Bronchial epithelial cell (primary cell): ENCODE measurements at regions not wholly inside any gene's neighbourhood (a gene's known extent, or its start where the extent isn't known, plus 50 kb on each side); places are given as distances from the start of the nearest gene placed in this dataset.

Experiments
- DNase-seq: peaks from one replicate; pipeline ENCODE4 v3.0.0-alpha.2; 2010; ENCODE audit warnings: low read depth
- FAIRE-seq: peaks from 2 replicates; lab custom pipeline; 2011; peaks lifted over from hg19 to GRCh38; lab: Jason Lieb, UNC
- H3K27me3 ChIP-seq: 2 replicates; pipeline ENCODE4 v1.5.1; 2011; ENCODE audit warnings: low read length; ENCODE audit not compliant: control insufficient read depth, insufficient read depth
- H3K36me3 ChIP-seq: 2 replicates; pipeline ENCODE4 v1.5.1; 2011; ENCODE audit warnings: low read length; ENCODE audit not compliant: control insufficient read depth, insufficient read depth
- H3K4me3 ChIP-seq: 2 replicates; pipeline ENCODE4 v1.5.1; 2011; ENCODE audit warnings: mild to moderate bottlenecking, low read depth, low read length, control low read depth
- TF ChIP-seq, protein P1 (sequence below): IDR thresholded peaks from 2 replicates; pipeline ENCODE4 v1.5.1; 2011; ENCODE audit warnings: mild to moderate bottlenecking, moderate library complexity, low read length, control low read depth, inconsistent platforms; ENCODE audit not compliant: insufficient read depth, severe bottlenecking

DNA sequence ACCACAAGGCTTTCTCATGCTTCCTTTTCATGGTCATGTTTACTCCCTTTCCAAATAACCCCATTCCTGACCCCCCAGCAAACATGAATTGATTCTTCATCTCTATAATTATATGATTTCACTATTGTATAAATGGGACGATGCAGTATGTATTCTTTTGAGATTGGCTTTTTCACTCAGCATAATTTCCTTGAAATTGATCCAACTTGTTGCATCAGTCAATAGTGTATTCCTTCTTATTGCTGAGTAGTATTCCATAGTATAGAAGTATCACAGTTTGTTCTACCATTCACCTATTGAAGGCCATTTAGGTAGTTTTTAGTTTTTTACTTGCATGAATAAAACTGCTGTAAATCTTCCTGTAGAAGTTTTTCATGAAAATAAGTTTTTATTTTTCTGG, 264.7 kb downstream of the BAMBI start:
- no peak for FAIRE-seq
- TF ChIP-seq, protein P1, sequence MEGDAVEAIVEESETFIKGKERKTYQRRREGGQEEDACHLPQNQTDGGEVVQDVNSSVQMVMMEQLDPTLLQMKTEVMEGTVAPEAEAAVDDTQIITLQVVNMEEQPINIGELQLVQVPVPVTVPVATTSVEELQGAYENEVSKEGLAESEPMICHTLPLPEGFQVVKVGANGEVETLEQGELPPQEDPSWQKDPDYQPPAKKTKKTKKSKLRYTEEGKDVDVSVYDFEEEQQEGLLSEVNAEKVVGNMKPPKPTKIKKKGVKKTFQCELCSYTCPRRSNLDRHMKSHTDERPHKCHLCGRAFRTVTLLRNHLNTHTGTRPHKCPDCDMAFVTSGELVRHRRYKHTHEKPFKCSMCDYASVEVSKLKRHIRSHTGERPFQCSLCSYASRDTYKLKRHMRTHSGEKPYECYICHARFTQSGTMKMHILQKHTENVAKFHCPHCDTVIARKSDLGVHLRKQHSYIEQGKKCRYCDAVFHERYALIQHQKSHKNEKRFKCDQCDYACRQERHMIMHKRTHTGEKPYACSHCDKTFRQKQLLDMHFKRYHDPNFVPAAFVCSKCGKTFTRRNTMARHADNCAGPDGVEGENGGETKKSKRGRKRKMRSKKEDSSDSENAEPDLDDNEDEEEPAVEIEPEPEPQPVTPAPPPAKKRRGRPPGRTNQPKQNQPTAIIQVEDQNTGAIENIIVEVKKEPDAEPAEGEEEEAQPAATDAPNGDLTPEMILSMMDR = no peak

DNA sequence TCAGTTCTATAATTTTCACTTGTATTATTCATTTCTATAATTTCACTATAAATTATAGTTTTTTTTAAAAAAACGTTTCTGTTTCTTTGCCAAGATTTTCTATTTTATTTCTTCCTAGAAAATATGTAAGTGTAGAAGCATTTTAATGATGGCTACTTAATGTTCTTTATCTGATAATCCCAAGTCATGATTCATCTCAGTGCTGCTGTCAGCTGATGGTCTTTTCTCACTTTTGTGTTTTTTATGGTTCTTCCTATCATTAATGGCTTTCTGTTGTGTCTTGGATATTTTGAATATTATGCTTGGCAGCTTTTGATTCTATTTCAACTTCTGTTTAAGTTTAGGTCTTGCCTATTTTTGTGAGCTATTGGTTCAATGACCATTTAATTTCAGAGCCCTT, 268.6 kb downstream of the BAMBI start:
- Histone ChIP-seq H3K4me3 (no peak overlapping the region), H3K27me3 (peaks cover 1% of the 10 kb centered on the region), H3K36me3 (no peaks in the 10 kb centered on the region)
- FAIRE-seq = no peak
- TF ChIP-seq, protein P1 = no peak
- DNase-seq = no peak

More for the DNA sequence above, 264.7 kb downstream of the BAMBI start:
- Histone ChIP-seq H3K4me3 (no peak overlapping the region), H3K27me3 (no peaks in the 10 kb centered on the region), H3K36me3 (no peaks in the 10 kb centered on the region)
- DNase-seq = no peak

DNA sequence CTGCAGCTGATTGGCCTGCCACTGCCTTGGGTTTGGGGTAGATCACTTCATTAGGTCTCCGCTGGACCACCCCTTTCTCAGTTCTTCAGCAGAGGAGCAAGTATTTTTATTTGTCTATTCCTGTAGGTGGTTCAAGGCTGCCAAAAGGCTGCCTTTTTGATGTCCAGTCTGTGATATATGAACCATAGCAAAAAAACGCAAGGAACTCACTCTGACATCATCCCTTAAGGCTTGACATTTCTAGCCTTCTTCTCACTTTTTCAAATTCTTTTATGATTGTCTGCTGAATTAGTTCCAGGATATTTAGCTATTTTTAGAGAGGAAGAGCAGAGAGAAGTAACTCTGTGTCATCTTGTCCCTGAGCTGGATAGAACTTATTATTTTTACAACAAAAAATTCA, 269.2 kb downstream of the BAMBI start:
- Histone ChIP-seq H3K27me3 (peaks cover 1% of the 10 kb centered on the region), H3K4me3 (no peak overlapping the region), H3K36me3 (no peaks in the 10 kb centered on the region)
- FAIRE-seq (no peak), DNase-seq (no peak)
- TF ChIP-seq, protein P1 = no peak

DNA sequence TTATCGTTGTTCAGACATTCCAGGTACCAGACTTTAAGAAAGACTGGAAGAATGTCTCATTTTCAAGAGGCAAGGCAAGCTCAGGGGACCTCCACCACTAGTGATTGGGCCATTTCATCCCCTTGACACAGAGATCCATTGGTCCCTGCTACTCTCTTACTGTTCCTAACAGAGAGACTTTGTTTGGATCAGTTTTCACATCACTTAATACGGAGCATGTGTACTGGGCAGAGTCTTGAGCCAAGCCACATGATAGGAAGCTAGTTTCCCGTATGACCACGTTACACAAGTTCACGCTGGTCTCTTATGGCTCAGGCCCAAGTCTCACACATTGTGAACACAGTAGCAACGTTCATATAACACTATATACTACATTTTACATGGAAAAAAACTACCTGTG, 269.9 kb downstream of the BAMBI start:
- H3K4me3 ChIP-seq = no peak overlapping the region
- DNase-seq (peak; percentile 86), FAIRE-seq (no peak)
- H3K27me3 ChIP-seq = peaks cover 1% of the 10 kb centered on the region
- TF ChIP-seq, protein P1 = no peak
- no peaks in the 10 kb centered on the region for H3K36me3 ChIP-seq

DNA sequence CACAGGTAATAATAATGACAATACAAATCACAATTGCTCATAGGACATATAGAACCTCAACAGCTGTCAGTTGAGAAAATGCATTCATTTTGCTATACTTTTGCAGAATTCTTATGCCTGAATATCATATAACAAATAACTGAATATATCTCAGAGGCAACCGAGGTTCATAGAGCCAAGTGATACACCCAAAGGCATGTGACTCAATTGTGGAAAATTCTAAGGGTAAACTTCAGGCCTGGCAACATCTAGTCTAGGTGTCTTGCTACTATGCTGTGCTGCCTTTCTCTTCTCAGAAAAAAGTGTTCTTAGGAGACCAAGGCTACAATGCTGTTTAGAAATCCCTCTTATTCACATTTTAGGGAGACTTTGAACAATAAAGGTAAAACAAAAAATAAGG, 270.7 kb downstream of the BAMBI start:
- DNase-seq (peak; percentile 75), FAIRE-seq (no peak)
- no peaks in the 10 kb centered on the region for H3K36me3 ChIP-seq
- peaks cover 1% of the 10 kb centered on the region for H3K27me3 ChIP-seq
- no peak overlapping the region for H3K4me3 ChIP-seq
- TF ChIP-seq, protein P1 = no peak
